ENCODE measurements at regions not wholly inside any gene's neighbourhood (a gene's known extent, or its start where the extent isn't known, plus 50 kb on each side); places are given as distances from the start of the nearest gene placed in this dataset.
"Not testable (repeated sequence)": the region's sequence is repeated elsewhere in the genome, so short reads cannot be mapped to it uniquely, and the experiment has no call there.

DNA sequence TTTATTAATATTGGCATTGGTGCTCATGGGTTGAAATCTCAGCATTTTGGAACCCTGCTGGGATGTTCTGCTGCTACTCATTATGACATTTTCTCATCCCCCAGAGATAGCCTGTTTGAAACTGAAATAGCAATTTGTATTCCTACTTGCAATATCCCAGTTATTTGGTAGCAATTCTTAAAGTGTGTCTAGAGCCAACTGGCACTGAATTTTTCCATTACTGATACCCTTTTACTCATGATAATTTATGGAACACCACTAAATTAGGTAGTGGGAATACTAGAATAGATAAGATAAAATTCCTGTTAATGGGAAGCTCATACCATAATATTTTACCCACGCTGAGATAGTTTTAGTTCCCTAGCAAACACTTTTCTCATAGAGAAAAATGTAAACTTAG is 309.3 kb downstream of the SV2B start:
- H3K4me1 ChIP-seq (ENCODE audit: insufficient read depth), result no peaks in the 10 kb centered on the region
- H2AFZ ChIP-seq, result no peak overlapping the region
- no peak overlapping the region for H3K4me2 ChIP-seq (ENCODE audit: unreplicated experiment)
- H3K79me2 ChIP-seq (ENCODE audit: insufficient read depth), result no peaks in the 10 kb centered on the region
- TF ChIP-seq EZH2phosphoT487 (IDR thresholded peaks at IDR 0.05; ENCODE audit: insufficient read depth, low read depth) (no peak), EZH2 (IDR thresholded peaks at IDR 0.05; ENCODE audit: insufficient read depth, poor library complexity, severe bottlenecking) (no peak)
- no peaks in the 10 kb centered on the region for H3F3A ChIP-seq (ENCODE audit: insufficient read depth)
- H3K36me3 ChIP-seq (ENCODE audit: low read depth), result no peaks in the 10 kb centered on the region
- H4K20me1 ChIP-seq (ENCODE audit: insufficient read depth), result no peaks in the 10 kb centered on the region
- no peak overlapping the region for H3K4me3 ChIP-seq
- no peaks in the 10 kb centered on the region for H3K9me2 ChIP-seq (ENCODE audit: insufficient read depth)
- no peak for DNase-seq
- 53 to 54% methylated on average over 1 of the region's 1 CpG for WGBS, 2 experiments (ENCODE audit: low coverage in 1 of 2, low lambda C conversion rate in 2 of 2, missing lambda C conversion rate in 2 of 2)
- H3K9ac ChIP-seq, result no peak overlapping the region
- in situ Hi-C loops (cut with MboI), result no loop called here
- no peak overlapping the region for H3K27ac ChIP-seq
- no peaks in the 10 kb centered on the region for H3K27me3 ChIP-seq (replicated peaks; ENCODE audit: insufficient read depth)
- no peaks in the 10 kb centered on the region for H3K9me3 ChIP-seq (ENCODE audit: low read depth)

DNA sequence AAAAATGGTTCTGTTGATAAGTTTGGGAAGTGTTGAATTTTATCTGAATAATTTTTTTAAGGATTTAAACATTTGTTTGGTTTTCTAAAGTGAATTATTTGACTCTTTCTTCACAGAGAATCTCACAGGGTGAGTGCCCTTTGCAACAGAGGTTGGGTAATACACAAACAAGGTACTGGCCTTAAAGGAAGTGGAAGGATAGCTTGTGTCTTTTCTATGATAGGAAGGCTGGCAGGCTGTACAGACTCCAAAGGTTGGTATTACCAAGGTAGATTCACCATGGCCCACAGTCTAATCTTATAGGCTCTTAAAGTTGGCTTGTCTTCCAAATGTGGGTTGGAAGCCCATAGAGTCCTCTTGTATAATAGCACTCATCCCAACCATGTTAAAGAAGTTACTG is 311.5 kb downstream of the SV2B start:
- Histone ChIP-seq H3K9me3 (ENCODE audit: low read depth) (no peaks in the 10 kb centered on the region), H3K9me2 (ENCODE audit: insufficient read depth) (no peaks in the 10 kb centered on the region), H3K36me3 (ENCODE audit: low read depth) (no peaks in the 10 kb centered on the region), H3K27me3 (replicated peaks; ENCODE audit: insufficient read depth) (no peaks in the 10 kb centered on the region), H3K79me2 (ENCODE audit: insufficient read depth) (no peaks in the 10 kb centered on the region), H3K27ac (no peak overlapping the region), H2AFZ (no peak overlapping the region), H4K20me1 (ENCODE audit: insufficient read depth) (no peaks in the 10 kb centered on the region), H3K4me1 (ENCODE audit: insufficient read depth) (no peaks in the 10 kb centered on the region), H3K4me2 (ENCODE audit: unreplicated experiment) (no peak overlapping the region), H3K9ac (no peak overlapping the region), H3F3A (ENCODE audit: insufficient read depth) (no peaks in the 10 kb centered on the region), H3K4me3 (no peak overlapping the region)
- in situ Hi-C loops (cut with MboI), result no loop called here
- TF ChIP-seq EZH2phosphoT487 (IDR thresholded peaks at IDR 0.05; ENCODE audit: insufficient read depth, low read depth), result no peak
- TF ChIP-seq EZH2 (IDR thresholded peaks at IDR 0.05; ENCODE audit: insufficient read depth, poor library complexity, severe bottlenecking), result no peak
- DNase-seq, result no peak

DNA sequence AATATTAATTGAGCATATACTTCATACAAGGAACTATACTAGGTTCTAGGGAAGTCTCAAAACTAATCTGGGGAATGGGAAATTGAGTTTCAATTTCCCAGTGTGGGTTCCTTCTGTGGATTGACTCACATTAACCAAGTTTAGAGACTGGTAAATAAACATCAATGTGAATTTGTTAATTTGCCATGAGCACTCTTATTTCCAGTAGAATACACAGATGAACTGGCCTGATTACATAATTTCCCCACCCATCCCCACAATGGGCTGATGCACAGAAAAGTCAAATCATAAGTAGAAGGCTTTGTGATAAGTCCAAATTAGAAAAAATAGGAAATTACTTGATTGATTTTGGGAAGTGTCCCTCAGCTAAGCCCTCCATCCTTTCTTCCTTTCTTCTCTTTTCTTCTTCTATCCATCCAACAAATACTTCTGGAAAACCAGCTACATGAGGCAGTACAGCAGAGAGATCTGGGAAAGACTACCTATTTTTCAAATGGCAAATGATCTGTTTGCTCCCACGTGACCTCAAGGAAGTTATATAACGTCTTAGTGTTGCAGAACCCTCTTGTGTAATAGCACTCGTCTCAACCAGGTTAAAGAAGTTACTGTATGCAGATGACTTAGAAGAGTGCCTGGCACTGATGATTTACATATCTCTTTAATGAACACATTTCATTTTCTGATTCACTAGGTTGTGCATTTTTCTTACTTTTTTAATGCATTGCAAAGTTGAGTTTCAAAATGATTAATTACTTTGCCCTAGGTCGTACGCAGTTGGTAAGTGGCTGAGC is 312.3 kb downstream of the SV2B start:
- H3K9ac ChIP-seq, result no peak overlapping the region
- TF ChIP-seq EZH2phosphoT487 (IDR thresholded peaks at IDR 0.05; ENCODE audit: insufficient read depth, low read depth) (no peak), EZH2 (IDR thresholded peaks at IDR 0.05; ENCODE audit: insufficient read depth, poor library complexity, severe bottlenecking) (no peak)
- H3K27me3 ChIP-seq (replicated peaks; ENCODE audit: insufficient read depth), result no peaks in the 10 kb centered on the region
- no peaks in the 10 kb centered on the region for H3F3A ChIP-seq (ENCODE audit: insufficient read depth)
- 17 to 31% methylated on average over 5 of the region's 5 CpGs for WGBS, 2 experiments (ENCODE audit: low coverage in 1 of 2, low lambda C conversion rate in 2 of 2, missing lambda C conversion rate in 2 of 2)
- H3K9me3 ChIP-seq (ENCODE audit: low read depth), result no peaks in the 10 kb centered on the region
- H3K79me2 ChIP-seq (ENCODE audit: insufficient read depth), result no peaks in the 10 kb centered on the region
- no peaks in the 10 kb centered on the region for H3K4me1 ChIP-seq (ENCODE audit: insufficient read depth)
- H2AFZ ChIP-seq, result no peak overlapping the region
- no peak overlapping the region for H3K4me3 ChIP-seq
- in situ Hi-C loops (cut with MboI), result no loop called here
- no peak for DNase-seq
- H3K27ac ChIP-seq, result no peak overlapping the region
- H3K9me2 ChIP-seq (ENCODE audit: insufficient read depth), result no peaks in the 10 kb centered on the region
- no peaks in the 10 kb centered on the region for H4K20me1 ChIP-seq (ENCODE audit: insufficient read depth)
- no peaks in the 10 kb centered on the region for H3K36me3 ChIP-seq (ENCODE audit: low read depth)
- no peak overlapping the region for H3K4me2 ChIP-seq (ENCODE audit: unreplicated experiment)

- Histone ChIP-seq H3K36me3 (ENCODE audit: low read depth) (no peaks in the 10 kb centered on the region), H3F3A (ENCODE audit: insufficient read depth) (no peaks in the 10 kb centered on the region), H2AFZ (no peak overlapping the region), H4K20me1 (ENCODE audit: insufficient read depth) (no peaks in the 10 kb centered on the region), H3K9me3 (ENCODE audit: low read depth) (no peaks in the 10 kb centered on the region), H3K4me2 (ENCODE audit: unreplicated experiment) (no peak overlapping the region), H3K27ac (no peak overlapping the region), H3K9me2 (ENCODE audit: insufficient read depth) (no peaks in the 10 kb centered on the region), H3K4me1 (ENCODE audit: insufficient read depth) (no peaks in the 10 kb centered on the region), H3K27me3 (replicated peaks; ENCODE audit: insufficient read depth) (no peaks in the 10 kb centered on the region), H3K9ac (no peak overlapping the region), H3K4me3 (no peak overlapping the region), H3K79me2 (ENCODE audit: insufficient read depth) (no peaks in the 10 kb centered on the region)
- no peak for DNase-seq
- in situ Hi-C loops (cut with MboI), result no loop called here
- no peak for TF ChIP-seq EZH2 (IDR thresholded peaks at IDR 0.05; ENCODE audit: insufficient read depth, poor library complexity, severe bottlenecking)
- TF ChIP-seq EZH2phosphoT487 (IDR thresholded peaks at IDR 0.05; ENCODE audit: insufficient read depth, low read depth), result no peak
- 16 to 25% methylated on average over 2 of the region's 2 CpGs for WGBS, 2 experiments (ENCODE audit: low coverage in 1 of 2, low lambda C conversion rate in 2 of 2, missing lambda C conversion rate in 2 of 2)
Measured at GRCh38 chr15:91413142-91413541, 313.1 kb downstream of the SV2B start.

GRCh38 chr15:91414124-91414523 is 314.1 kb downstream of the SV2B start:
- Histone ChIP-seq H3F3A (ENCODE audit: insufficient read depth) (no peaks in the 10 kb centered on the region), H3K27me3 (replicated peaks; ENCODE audit: insufficient read depth) (no peaks in the 10 kb centered on the region), H3K4me1 (ENCODE audit: insufficient read depth) (no peaks in the 10 kb centered on the region), H3K9ac (no peak overlapping the region), H3K36me3 (ENCODE audit: low read depth) (no peaks in the 10 kb centered on the region), H3K4me2 (ENCODE audit: unreplicated experiment) (no peak overlapping the region), H3K4me3 (no peak overlapping the region), H3K9me3 (ENCODE audit: low read depth) (no peaks in the 10 kb centered on the region), H3K9me2 (ENCODE audit: insufficient read depth) (no peaks in the 10 kb centered on the region), H4K20me1 (ENCODE audit: insufficient read depth) (no peaks in the 10 kb centered on the region), H2AFZ (no peak overlapping the region), H3K27ac (no peak overlapping the region), H3K79me2 (ENCODE audit: insufficient read depth) (no peaks in the 10 kb centered on the region)
- 37 to 42% methylated on average over 2 of the region's 2 CpGs for WGBS, 2 experiments (ENCODE audit: low coverage in 1 of 2, low lambda C conversion rate in 2 of 2, missing lambda C conversion rate in 2 of 2)
- DNase-seq, result no peak
- in situ Hi-C loops (cut with MboI), result no loop called here
- TF ChIP-seq EZH2phosphoT487 (IDR thresholded peaks at IDR 0.05; ENCODE audit: insufficient read depth, low read depth) (no peak), EZH2 (IDR thresholded peaks at IDR 0.05; ENCODE audit: insufficient read depth, poor library complexity, severe bottlenecking) (no peak)

- H3K79me2 ChIP-seq (ENCODE audit: insufficient read depth); H3K4me3 ChIP-seq; H3K9me3 ChIP-seq (ENCODE audit: low read depth); DNase-seq; H4K20me1 ChIP-seq (ENCODE audit: insufficient read depth); H3K4me2 ChIP-seq (ENCODE audit: unreplicated experiment); H3K4me1 ChIP-seq (ENCODE audit: insufficient read depth); in situ Hi-C loops (cut with MboI); H3K36me3 ChIP-seq (ENCODE audit: low read depth); H3K27ac ChIP-seq; H3K9me2 ChIP-seq (ENCODE audit: insufficient read depth); H2AFZ ChIP-seq; H3F3A ChIP-seq (ENCODE audit: insufficient read depth); H3K9ac ChIP-seq; H3K27me3 ChIP-seq (replicated peaks; ENCODE audit: insufficient read depth): not testable (repeated sequence)
- WGBS, 2 experiments (ENCODE audit: low coverage in 1 of 2, low lambda C conversion rate in 2 of 2, missing lambda C conversion rate in 2 of 2), result 47 to 59% methylated on average over 4 of the region's 4 CpGs
Measured at GRCh38 chr15:91415258-91415657, 315.2 kb downstream of the SV2B start.
